ENCODE measurements at regions not wholly inside any gene's neighbourhood (a gene's known extent, or its start where the extent isn't known, plus 50 kb on each side); places are given as distances from the start of the nearest gene placed in this dataset.
"Not testable (repeated sequence)": the region's sequence is repeated elsewhere in the genome, so short reads cannot be mapped to it uniquely, and the experiment has no call there.

- Histone ChIP-seq H3K27me3 (ENCODE audit: control insufficient read depth in 2 of 2, insufficient read depth in 2 of 2, low read length in 2 of 2) (no peaks in the 10 kb centered on the region), H4K20me1 (replicated peaks; ENCODE audit: control insufficient read depth, extremely low read depth, insufficient read depth, low read length) (no peaks in the 10 kb centered on the region), H3K4me2 (ENCODE audit: insufficient read depth, low read length) (no peak overlapping the region), H3K9me1 (replicated peaks; ENCODE audit: control insufficient read depth, extremely low read depth, insufficient read depth, low read length) (no peaks in the 10 kb centered on the region), H3K4me3 (replicated peaks in 1 of 3; ENCODE audit: insufficient read depth in 1 of 3, low read depth in 1 of 3, low read length in 3 of 3) (no peak overlapping the region), H3K27ac (ENCODE audit: insufficient read depth, low read depth, low read length) (no peak overlapping the region), H2AFZ (ENCODE audit: low read depth, low read length) (no peak overlapping the region), H3K79me2 (ENCODE audit: control insufficient read depth, insufficient read depth, low read length) (no peaks in the 10 kb centered on the region), H3K4me1 (ENCODE audit: control insufficient read depth, extremely low read depth, insufficient read depth, low read length) (no peaks in the 10 kb centered on the region), H3K36me3 (ENCODE audit: control insufficient read depth in 2 of 2, extremely low read depth in 1 of 2, insufficient read depth in 2 of 2, low read length in 2 of 2) (no peaks in the 10 kb centered on the region), H3K9ac (replicated peaks; ENCODE audit: extremely low read depth, insufficient read depth, low read length) (no peak overlapping the region), H3K9me3 (replicated peaks; ENCODE audit: control insufficient read depth, insufficient read depth, low read length) (peaks cover 2% of the 10 kb centered on the region)
- no peak for DNase-seq (ENCODE audit: low read depth, low spot score)
- ChIA-PET POLR2A (no interaction called here), CTCF (no interaction called here)
- FAIRE-seq: no peak
- no peak for TF ChIP-seq EZH2 (IDR thresholded peaks at IDR 0.05; ENCODE audit: borderline replicate concordance, low read depth, low read length, severe bottlenecking)
- BruUV-seq (replicated peaks): no TSS peak
- dilution Hi-C loops (cut with MboI; ENCODE audit: extremely low pct_ligation_motif_present, low sequenced_read_pairs): no loop called here
- intact Hi-C loops (cut with micrococcal nuclease): no loop called here
Measured at GRCh38 chr14:105902131-105902898, 375.9 kb downstream of the TMEM121 start.

- H3K4me1 ChIP-seq (ENCODE audit: control insufficient read depth, extremely low read depth, insufficient read depth, low read length); H3K4me3 ChIP-seq (replicated peaks in 1 of 3; ENCODE audit: insufficient read depth in 1 of 3, low read depth in 1 of 3, low read length in 3 of 3); H3K4me2 ChIP-seq (ENCODE audit: insufficient read depth, low read length); POLR2A ChIA-PET; dilution Hi-C loops (cut with MboI; ENCODE audit: extremely low pct_ligation_motif_present, low sequenced_read_pairs); H3K27ac ChIP-seq (ENCODE audit: insufficient read depth, low read depth, low read length); FAIRE-seq; H2AFZ ChIP-seq (ENCODE audit: low read depth, low read length); intact Hi-C loops (cut with micrococcal nuclease); H3K9ac ChIP-seq (replicated peaks; ENCODE audit: extremely low read depth, insufficient read depth, low read length); DNase-seq (ENCODE audit: low read depth, low spot score); H3K9me3 ChIP-seq (replicated peaks; ENCODE audit: control insufficient read depth, insufficient read depth, low read length); BruUV-seq (replicated peaks); H3K9me1 ChIP-seq (replicated peaks; ENCODE audit: control insufficient read depth, extremely low read depth, insufficient read depth, low read length); CTCF ChIA-PET; H4K20me1 ChIP-seq (replicated peaks; ENCODE audit: control insufficient read depth, extremely low read depth, insufficient read depth, low read length); H3K79me2 ChIP-seq (ENCODE audit: control insufficient read depth, insufficient read depth, low read length); H3K27me3 ChIP-seq (ENCODE audit: control insufficient read depth in 2 of 2, insufficient read depth in 2 of 2, low read length in 2 of 2); H3K36me3 ChIP-seq (ENCODE audit: control insufficient read depth in 2 of 2, extremely low read depth in 1 of 2, insufficient read depth in 2 of 2, low read length in 2 of 2): not testable (repeated sequence)
Measured at GRCh38 chr14:105902899-105903165, 376.4 kb downstream of the TMEM121 start.

All from endothelial cell of umbilical vein (primary cell).